Esophagus squamous epithelium (tissue), 5 donors: ENCODE measurements at regions not wholly inside any gene's neighbourhood (a gene's known extent, or its start where the extent isn't known, plus 50 kb on each side); places are given as distances from the start of the nearest gene placed in this dataset.

ENCODE experiments used
- DNase-seq: peaks from one replicate; lab custom pipeline; 2025; lab: John Stamatoyannopoulos, UW
- H3K27ac ChIP-seq, 4 donors: fragments of 200-600 bp; sonication (generic); one replicate each; pipeline ENCODE4 v1.5.1; 2016 to 2019; ENCODE audit warnings: mild to moderate bottlenecking in 1 of 4
- H3K27me3 ChIP-seq, 4 donors: fragments of 200-600 bp; sonication (generic); 1 replicate in 3 of 4; 2 replicates in 1 of 4; pipeline versions ENCODE4 v1.5.1 to v1.6.0; 2017 to 2021; ENCODE audit warnings: antibody characterized with exemption in 1 of 4
- H3K36me3 ChIP-seq, 3 donors: fragments of 200-600 bp; sonication (generic); one replicate each; pipeline ENCODE4 v1.5.1; 2016 to 2019
- H3K4me1 ChIP-seq, 3 donors: fragments of 200-600 bp; sonication (generic); one replicate each; pipeline ENCODE4 v1.5.1; 2017 to 2019
- H3K4me3 ChIP-seq, 4 donors: fragments of 200-600 bp; sonication (generic); 1 replicate in 3 of 4; 2 replicates in 1 of 4; pipeline ENCODE4 v1.5.1; 2016 to 2019; ENCODE audit warnings: mild to moderate bottlenecking in 2 of 4, moderate library complexity in 1 of 4
- H3K9me3 ChIP-seq, 3 donors: fragments of 200-600 bp; sonication (generic); one replicate each; pipeline ENCODE4 v1.5.1; 2016 to 2019
- POLR2A ChIP-seq, 4 donors: fragments of 450-650 bp; IDR thresholded peaks; one replicate each; pipeline ENCODE4 v1.6.1; 2017; ENCODE audit warnings: antibody characterized with exemption in 4 of 4, mild to moderate bottlenecking in 4 of 4, moderate library complexity in 3 of 4
- WGBS, 2 donors: methylation state at CpG; one replicate each; pipeline ENCODE4 v1.1.5; 2018; 5-methylcytosine and 5-hydroxymethylcytosine counted together
- intact Hi-C: fragments of 100-400 bp; cut with DNase I; formaldehyde crosslinking; loops from one replicate; pipeline ENCODE4 v1.15.0; 2022
- TF ChIP-seq, protein P1 (sequence below), 6 experiments: fragments of 450-650 bp in 4 of 6; fragments of 200-600 bp in 2 of 6; sonication (generic) in 2 of 6; IDR thresholded peaks; one replicate each; pipeline ENCODE4 v1.5.1; 2016 to 2019; ENCODE audit warnings: antibody characterized with exemption in 6 of 6, mild to moderate bottlenecking in 4 of 6, moderate library complexity in 4 of 6
- donor health status: DM: yes; HTN: yes; CAD: no.

DNA sequence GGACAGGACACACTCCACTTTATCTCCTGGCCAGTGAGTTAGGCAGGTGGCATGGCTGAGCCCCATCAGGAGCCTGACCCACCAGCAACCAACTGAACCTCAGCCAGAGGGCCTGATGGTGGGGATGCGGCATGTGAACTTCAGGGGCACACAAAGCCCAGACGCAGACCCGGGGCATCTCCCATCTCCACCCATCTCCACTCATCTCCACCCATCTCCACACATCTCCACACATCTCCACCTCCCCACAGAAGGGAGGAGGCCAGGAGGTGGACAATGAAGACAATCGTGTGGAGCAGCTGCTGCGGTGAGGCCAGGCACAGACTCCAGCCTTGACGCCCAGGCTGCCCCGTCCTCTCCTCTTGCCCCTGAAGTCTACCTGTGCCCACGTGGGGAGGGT, 340.8 kb downstream of the CTTN start:
- TF ChIP-seq POLR2A (IDR thresholded peaks at IDR 0.05), result no peak
- TF ChIP-seq, protein P1, sequence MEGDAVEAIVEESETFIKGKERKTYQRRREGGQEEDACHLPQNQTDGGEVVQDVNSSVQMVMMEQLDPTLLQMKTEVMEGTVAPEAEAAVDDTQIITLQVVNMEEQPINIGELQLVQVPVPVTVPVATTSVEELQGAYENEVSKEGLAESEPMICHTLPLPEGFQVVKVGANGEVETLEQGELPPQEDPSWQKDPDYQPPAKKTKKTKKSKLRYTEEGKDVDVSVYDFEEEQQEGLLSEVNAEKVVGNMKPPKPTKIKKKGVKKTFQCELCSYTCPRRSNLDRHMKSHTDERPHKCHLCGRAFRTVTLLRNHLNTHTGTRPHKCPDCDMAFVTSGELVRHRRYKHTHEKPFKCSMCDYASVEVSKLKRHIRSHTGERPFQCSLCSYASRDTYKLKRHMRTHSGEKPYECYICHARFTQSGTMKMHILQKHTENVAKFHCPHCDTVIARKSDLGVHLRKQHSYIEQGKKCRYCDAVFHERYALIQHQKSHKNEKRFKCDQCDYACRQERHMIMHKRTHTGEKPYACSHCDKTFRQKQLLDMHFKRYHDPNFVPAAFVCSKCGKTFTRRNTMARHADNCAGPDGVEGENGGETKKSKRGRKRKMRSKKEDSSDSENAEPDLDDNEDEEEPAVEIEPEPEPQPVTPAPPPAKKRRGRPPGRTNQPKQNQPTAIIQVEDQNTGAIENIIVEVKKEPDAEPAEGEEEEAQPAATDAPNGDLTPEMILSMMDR (IDR thresholded peaks at IDR 0.05), result no peak
- 73 to 97% methylated on average over 2 to 8 of the region's 8 CpGs for WGBS, 2 donors
- no peak overlapping the region for H3K27ac ChIP-seq
- H3K4me3 ChIP-seq, result no peak overlapping the region
- peaks cover 0 to 17% (median 0%) of the 10 kb centered on the region in 4 donors for H3K27me3 ChIP-seq
- H3K9me3 ChIP-seq, result no peaks in the 10 kb centered on the region
- H3K36me3 ChIP-seq, result no peaks in the 10 kb centered on the region
- intact Hi-C loops, result no loop called here
- no peaks in the 10 kb centered on the region for H3K4me1 ChIP-seq
- no peak for DNase-seq

DNA sequence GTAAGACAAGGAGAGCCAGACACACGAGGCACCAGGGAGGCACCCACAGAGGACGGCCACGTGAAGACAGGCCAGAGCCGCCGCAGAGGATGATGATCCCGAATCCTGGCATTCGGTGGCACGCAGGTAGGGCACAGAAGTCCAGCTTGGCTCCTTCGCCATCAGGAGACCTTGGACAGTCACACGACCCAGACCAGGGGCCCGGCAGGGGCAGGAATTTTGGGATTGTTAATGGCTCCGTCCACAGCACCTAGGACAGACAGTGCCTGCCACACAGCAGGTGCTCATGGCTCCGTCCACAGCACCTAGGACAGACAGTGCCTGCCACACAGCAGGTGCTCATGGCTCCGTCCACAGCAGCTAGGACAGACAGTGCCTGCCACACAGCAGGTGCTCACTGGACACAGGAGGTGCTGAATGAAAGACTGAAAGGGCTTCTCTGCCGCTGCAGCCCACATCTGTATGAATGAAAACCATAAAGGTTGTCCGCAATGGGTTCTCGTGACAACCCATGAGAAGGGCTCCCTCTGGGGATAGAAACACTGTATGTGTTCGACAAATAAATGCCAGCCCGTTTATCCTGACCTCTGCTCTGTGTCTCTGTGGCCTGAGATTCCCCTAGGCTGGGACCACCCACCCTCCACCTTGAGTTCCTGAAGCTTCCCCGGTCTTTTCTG, 341.6 kb downstream of the CTTN start:
- intact Hi-C loops, result no loop called here
- TF ChIP-seq, protein P1 (IDR thresholded peaks at IDR 0.05), result no peak
- TF ChIP-seq POLR2A (IDR thresholded peaks at IDR 0.05), result no peak
- no peak overlapping the region for H3K4me3 ChIP-seq
- H3K4me1 ChIP-seq, result no peaks in the 10 kb centered on the region
- no peaks in the 10 kb centered on the region for H3K9me3 ChIP-seq
- H3K27ac ChIP-seq, result no peak overlapping the region
- H3K27me3 ChIP-seq, result peaks cover 0 to 24% (median 0%) of the 10 kb centered on the region in 4 donors
- DNase-seq, result no peak
- 73 to 76% methylated on average over 12 to 17 of the region's 20 CpGs for WGBS, 2 donors
- H3K36me3 ChIP-seq, result no peaks in the 10 kb centered on the region

DNA sequence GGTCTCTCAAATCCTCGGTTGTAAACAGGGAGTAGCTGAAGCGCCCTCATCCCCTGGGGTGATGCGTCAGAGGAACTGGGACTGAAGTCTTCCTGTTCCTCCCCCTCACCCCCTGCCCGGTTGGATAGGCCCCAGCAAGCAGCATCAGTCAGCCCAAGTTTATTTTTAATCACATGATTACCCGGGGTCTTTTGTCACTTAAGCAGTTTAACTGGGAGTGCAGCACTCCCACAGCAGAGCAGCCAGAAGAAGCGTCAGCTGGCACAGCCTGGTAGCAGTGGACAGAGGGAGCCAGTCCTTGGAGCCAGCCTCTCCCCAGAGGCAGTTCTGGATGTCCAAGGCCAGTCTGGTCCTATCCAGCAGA, 342.1 kb downstream of the CTTN start:
- peaks cover 0 to 24% (median 0%) of the 10 kb centered on the region in 4 donors for H3K27me3 ChIP-seq
- no peak overlapping the region for H3K4me3 ChIP-seq
- no peak overlapping the region for H3K27ac ChIP-seq
- no peaks in the 10 kb centered on the region for H3K9me3 ChIP-seq
- H3K4me1 ChIP-seq, result no peaks in the 10 kb centered on the region
- 8 to 53% methylated on average over 2 to 5 of the region's 6 CpGs for WGBS, 2 donors
- no peak for DNase-seq
- H3K36me3 ChIP-seq, result no peaks in the 10 kb centered on the region
- intact Hi-C loops, result no loop called here
- TF ChIP-seq, protein P1 (IDR thresholded peaks at IDR 0.05), result no peak
- TF ChIP-seq POLR2A (IDR thresholded peaks at IDR 0.05), result no peak

DNA sequence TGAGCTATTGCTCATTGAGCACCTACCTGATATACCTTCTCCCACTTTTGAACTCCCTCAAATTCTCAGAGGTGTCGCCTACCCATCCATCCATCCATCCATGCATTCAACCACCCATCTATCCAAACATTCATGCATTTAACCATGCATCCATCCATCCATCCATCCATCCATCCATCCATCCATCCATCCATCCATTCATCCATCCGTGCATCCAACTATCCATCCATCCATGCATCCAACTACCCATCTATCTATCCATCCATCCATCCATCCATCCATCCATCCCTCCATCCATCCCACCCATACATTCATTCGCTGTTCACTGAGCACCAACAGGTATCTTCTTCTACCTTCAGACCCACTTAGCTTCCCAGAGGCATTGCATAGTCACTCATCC, 342.8 kb downstream of the CTTN start:
- Histone ChIP-seq H3K4me3 (no peak overlapping the region), H3K4me1 (no peaks in the 10 kb centered on the region), H3K9me3 (no peaks in the 10 kb centered on the region), H3K27me3 (peaks cover 0 to 27% (median 0%) of the 10 kb centered on the region in 4 donors), H3K36me3 (no peaks in the 10 kb centered on the region), H3K27ac (no peak overlapping the region)
- TF ChIP-seq, protein P1 (IDR thresholded peaks at IDR 0.05), result no peak
- no peak for TF ChIP-seq POLR2A (IDR thresholded peaks at IDR 0.05)
- WGBS, 2 donors, result 88 to 91% methylated on average over 3 of the region's 3 CpGs
- no peak for DNase-seq
- intact Hi-C loops, result no loop called here

DNA sequence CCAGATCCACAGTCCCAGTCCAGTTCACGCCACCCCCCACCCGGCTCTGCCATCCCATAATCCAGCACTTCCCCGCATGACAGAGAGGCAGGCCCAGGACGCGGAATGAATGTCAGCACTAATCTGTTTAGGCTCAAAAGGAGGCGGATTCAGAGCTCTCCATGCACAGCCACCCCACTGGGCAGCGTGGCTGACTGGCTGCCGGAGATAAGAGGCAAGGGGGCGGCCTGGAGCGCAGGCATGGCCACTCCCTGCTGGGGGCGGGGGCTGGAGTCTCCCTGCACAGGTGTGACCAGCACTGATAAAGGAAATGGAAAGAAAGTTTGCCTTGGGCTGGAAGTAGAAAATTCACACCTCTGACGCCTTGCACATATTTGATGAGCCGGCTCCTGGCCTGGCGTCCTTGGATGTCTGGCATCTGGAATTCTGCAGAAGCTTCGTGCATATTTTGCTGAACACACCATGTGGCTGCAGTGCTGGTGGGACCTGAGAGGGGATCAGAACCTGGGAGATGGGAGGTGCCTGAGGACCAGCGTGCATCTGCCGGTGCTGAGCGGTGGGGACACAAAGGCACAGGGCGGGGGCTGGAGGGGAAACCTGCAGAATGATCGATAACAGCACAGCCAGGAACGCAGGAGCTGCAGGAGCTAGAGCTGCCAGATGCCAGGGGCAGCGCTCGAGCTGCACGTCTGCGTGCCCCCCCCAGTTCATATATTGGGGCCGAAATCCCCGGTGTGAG, 344.4 kb downstream of the CTTN start:
- H3K4me3 ChIP-seq, result no peak overlapping the region
- H3K9me3 ChIP-seq, result no peaks in the 10 kb centered on the region
- no peak for DNase-seq
- TF ChIP-seq POLR2A (IDR thresholded peaks at IDR 0.05), result no peak
- TF ChIP-seq, protein P1 (IDR thresholded peaks at IDR 0.05), result no peak
- H3K4me1 ChIP-seq, result no peaks in the 10 kb centered on the region
- no peaks in the 10 kb centered on the region for H3K36me3 ChIP-seq
- intact Hi-C loops, result no loop called here
- peaks cover 0 to 35% (median 0%) of the 10 kb centered on the region in 4 donors for H3K27me3 ChIP-seq
- no peak overlapping the region for H3K27ac ChIP-seq
- WGBS, 2 donors, result 40 to 46% methylated on average over 4 to 13 of the region's 27 CpGs
